NB4 (cell line): ENCODE measurements at regions not wholly inside any gene's neighbourhood (a gene's known extent, or its start where the extent isn't known, plus 50 kb on each side); places are given as distances from the start of the nearest gene placed in this dataset.

ENCODE experiments used
- POLR2A ChIP-seq: IDR thresholded peaks from 2 replicates; pipeline ENCODE4 v1.6.1; 2011; ENCODE audit warnings: mild to moderate bottlenecking; ENCODE audit not compliant: insufficient read length; ENCODE audit errors: extremely low read depth
- TF ChIP-seq, protein P1 (sequence below): IDR thresholded peaks from one replicate; pipeline ENCODE4 v1.5.1; 2012; ENCODE audit warnings: low read depth, low read length

DNA sequence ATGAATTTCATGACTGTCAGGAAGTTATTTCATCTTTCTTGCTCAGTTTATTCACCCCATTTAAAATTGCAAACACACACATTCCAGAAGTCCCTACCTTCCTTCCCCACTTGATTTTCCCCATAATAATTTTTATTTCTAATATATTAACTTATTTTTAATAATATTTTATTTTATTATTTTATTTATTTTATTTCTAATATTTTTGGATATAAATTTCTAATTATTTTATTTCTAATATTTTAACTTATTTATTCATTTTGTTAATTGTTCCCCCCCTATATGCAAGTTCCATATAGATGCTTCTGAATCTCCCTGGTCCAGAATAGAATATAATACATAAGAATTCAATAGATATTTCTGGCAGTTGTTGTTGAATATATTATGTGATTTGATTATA lies 293.7 kb upstream of the CPEB2 start:
- no peak for TF ChIP-seq POLR2A
- TF ChIP-seq, protein P1, sequence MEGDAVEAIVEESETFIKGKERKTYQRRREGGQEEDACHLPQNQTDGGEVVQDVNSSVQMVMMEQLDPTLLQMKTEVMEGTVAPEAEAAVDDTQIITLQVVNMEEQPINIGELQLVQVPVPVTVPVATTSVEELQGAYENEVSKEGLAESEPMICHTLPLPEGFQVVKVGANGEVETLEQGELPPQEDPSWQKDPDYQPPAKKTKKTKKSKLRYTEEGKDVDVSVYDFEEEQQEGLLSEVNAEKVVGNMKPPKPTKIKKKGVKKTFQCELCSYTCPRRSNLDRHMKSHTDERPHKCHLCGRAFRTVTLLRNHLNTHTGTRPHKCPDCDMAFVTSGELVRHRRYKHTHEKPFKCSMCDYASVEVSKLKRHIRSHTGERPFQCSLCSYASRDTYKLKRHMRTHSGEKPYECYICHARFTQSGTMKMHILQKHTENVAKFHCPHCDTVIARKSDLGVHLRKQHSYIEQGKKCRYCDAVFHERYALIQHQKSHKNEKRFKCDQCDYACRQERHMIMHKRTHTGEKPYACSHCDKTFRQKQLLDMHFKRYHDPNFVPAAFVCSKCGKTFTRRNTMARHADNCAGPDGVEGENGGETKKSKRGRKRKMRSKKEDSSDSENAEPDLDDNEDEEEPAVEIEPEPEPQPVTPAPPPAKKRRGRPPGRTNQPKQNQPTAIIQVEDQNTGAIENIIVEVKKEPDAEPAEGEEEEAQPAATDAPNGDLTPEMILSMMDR = no peak
